ENCODE measurements at regions not wholly inside any gene's neighbourhood (a gene's known extent, or its start where the extent isn't known, plus 50 kb on each side); places are given as distances from the start of the nearest gene placed in this dataset.

DNA sequence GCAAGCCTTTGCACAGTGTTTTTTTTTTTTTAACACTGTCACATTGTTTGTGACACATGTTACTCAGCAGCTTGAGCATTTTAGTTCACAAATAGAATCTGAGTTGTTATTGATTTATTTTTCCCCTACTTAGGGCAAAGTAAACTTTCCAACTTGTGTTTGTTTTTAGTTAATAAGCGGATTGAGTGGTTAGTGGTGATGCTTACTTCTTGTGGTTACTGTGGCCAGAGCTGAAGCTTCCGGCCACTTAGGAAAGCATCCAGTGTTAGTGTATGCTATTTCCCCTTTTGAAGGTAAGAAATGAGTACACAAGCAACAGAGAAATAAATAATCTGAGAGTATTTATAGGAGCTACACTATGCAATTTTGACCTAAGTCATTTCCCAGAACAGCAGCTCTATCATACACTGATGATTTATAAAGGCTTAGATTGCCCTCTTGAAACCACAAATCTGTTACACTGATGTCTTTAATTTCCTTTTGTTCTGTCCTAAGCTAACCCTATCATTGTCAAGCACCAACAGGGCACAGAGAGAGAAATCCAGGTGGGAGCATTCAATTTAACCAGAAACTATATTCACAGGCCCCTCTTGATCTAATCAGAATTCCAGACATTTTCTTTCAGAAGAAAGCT is 2464.6 kb downstream of the PCDH7 start:
- TF ChIP-seq EGR1 (IDR thresholded peaks at IDR 0.05; ENCODE audit: low read depth) = no peak
- TF ChIP-seq, protein P1, sequence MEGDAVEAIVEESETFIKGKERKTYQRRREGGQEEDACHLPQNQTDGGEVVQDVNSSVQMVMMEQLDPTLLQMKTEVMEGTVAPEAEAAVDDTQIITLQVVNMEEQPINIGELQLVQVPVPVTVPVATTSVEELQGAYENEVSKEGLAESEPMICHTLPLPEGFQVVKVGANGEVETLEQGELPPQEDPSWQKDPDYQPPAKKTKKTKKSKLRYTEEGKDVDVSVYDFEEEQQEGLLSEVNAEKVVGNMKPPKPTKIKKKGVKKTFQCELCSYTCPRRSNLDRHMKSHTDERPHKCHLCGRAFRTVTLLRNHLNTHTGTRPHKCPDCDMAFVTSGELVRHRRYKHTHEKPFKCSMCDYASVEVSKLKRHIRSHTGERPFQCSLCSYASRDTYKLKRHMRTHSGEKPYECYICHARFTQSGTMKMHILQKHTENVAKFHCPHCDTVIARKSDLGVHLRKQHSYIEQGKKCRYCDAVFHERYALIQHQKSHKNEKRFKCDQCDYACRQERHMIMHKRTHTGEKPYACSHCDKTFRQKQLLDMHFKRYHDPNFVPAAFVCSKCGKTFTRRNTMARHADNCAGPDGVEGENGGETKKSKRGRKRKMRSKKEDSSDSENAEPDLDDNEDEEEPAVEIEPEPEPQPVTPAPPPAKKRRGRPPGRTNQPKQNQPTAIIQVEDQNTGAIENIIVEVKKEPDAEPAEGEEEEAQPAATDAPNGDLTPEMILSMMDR (IDR thresholded peaks at IDR 0.05 in 2 of 3, conservative IDR thresholded peaks at IDR 0.05 in 1 of 3; ENCODE audit: borderline replicate concordance in 1 of 3, insufficient read depth in 1 of 3, low read depth in 2 of 3, low read length in 2 of 3) = no peak
- no peak for TF ChIP-seq POLR2AphosphoS5 (IDR thresholded peaks at IDR 0.05; ENCODE audit: low read depth, low read length)
- TF ChIP-seq SIN3A (IDR thresholded peaks at IDR 0.05; ENCODE audit: low read depth) = no peak
- TF ChIP-seq EZH2 (IDR thresholded peaks at IDR 0.05) = no peak
- TF ChIP-seq, protein P2, sequence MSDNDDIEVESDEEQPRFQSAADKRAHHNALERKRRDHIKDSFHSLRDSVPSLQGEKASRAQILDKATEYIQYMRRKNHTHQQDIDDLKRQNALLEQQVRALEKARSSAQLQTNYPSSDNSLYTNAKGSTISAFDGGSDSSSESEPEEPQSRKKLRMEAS (IDR thresholded peaks at IDR 0.05) = no peak
- no peak for TF ChIP-seq CEBPB (IDR thresholded peaks at IDR 0.05; ENCODE audit: low read depth)

Data from HCT116 (cell line).